HG02571 (cell line): ENCODE measurements at regions not wholly inside any gene's neighbourhood (a gene's known extent, or its start where the extent isn't known, plus 50 kb on each side); places are given as distances from the start of the nearest gene placed in this dataset.
"Not testable (repeated sequence)": the region's sequence is repeated elsewhere in the genome, so short reads cannot be mapped to it uniquely, and the experiment has no call there.

Experiments
- ATAC-seq: cut with Tn5 transposase; IDR thresholded peaks from one replicate; pipeline ENCODE4 v1.9.1; 2021; ENCODE audit warnings: mild to moderate bottlenecking, moderate library complexity; ENCODE audit not compliant: unreplicated experiment

- no peak for ATAC-seq
These were observed 139.5 kb downstream of the KCNRG start for GRCh38 chr13:50154697-50155096.

DNA sequence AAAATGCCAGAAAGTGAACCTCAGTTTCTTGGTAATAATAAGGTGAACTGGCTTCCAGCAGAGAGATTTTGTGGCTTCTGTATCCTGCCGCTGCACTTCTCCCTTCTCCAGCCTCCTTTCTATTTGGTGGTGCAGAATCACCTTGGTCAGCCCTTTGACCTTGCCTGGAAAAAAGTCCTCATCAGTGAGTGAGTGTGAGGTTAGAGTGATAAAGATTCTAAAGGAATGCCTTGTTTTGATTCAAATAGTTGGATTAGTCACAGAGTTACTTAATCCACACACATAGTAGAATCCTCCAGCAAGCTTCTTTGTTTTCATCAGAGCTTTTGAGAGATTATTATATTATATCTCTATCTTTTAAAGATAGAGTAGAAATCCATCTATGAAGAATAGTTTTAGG, 140.9 kb downstream of the KCNRG start:
- no peak for ATAC-seq

DNA sequence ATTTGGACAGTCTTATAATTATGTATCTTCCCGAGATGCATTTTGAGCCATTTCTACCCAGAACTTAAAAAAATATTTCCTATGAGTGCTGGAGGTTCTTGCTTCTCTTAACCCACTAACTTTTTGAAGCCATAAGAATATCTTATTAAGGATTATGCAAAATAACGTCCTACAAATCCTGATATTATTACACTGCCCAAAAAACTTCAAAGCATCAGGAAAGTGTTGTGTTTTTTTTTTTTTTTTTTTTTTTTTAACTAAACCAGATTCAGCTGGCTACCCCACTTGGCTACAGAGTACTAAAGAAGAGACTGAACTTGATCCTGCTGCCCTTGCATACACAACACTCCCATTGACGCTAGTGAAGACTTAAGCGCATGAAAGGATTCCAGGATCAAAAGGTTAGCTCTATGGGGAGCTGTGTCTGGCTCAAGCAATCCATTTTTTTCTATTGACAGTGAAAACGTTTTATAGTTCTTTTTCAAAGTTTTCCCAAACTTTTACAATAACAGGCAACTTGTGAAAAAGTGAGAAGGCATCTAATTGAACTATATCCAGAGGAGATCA, 141.4 kb downstream of the KCNRG start:
- ATAC-seq: no peak

DNA sequence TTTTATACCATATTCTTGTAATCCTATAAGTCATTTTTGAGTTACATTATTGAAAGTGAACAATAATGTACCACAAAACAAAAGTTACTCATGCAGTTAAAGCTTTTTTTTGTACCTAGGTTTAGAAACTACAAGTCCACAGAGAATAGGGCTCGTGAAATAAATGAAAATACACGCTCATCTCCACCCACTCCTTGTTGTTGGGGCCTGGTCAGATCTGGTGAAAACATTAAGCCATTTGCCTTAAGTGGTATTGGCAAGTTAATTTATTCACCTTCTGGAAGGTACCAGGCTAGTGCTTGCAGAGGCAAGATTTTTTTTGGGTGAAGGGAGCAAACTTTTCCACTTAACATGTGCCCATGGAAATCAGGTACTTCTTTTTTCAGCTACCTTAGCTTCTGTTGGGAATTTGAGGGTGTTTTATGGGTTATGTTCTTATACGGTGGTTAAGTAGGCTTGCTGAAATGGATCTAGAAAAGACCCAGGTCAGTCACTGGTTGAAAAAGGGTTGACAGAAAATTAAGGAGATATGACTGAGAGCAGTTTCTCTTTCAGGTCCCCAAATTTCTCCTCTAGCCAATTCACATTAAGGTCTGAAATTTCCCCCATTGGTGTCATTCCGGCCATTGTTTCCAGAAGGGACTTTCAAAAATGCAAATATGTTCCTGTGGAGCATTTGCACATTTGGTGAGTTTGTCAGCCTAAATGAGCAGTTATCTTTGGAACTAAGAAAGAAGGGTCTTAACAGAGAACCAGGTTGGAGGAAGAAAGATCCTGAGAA, 143.3 kb downstream of the KCNRG start:
- no peak for ATAC-seq

- ATAC-seq: no peak
These were observed 144.4 kb downstream of the KCNRG start for GRCh38 chr13:50159607-50160006.

DNA sequence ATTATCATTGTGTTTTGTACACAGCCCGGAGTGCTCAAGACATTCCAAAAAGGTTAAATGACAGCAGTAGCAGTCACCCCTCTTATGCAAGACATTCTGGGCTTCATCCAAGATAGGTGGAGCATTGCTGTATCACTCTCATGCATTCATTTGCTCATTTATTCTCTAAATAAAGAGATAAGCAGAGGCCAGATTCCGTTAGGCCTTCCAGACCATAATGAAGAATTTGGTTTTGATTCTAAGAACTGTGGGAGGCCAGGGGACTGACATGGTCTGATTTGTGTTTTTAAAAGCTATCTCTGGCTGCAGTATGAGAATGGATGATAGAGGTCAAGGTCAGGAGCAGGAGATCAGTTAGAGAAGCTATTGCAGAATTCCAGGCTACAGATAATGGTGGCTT, 145.8 kb downstream of the KCNRG start:
- ATAC-seq: no peak

- no peak for ATAC-seq
These were observed 146.8 kb downstream of the KCNRG start for GRCh38 chr13:50162001-50162400.

GRCh38 chr13:50162567-50162966, 147.3 kb downstream of the KCNRG start:
- no peak for ATAC-seq

GRCh38 chr13:50167224-50167947, 152.1 kb downstream of the KCNRG start:
- ATAC-seq: no peak

DNA sequence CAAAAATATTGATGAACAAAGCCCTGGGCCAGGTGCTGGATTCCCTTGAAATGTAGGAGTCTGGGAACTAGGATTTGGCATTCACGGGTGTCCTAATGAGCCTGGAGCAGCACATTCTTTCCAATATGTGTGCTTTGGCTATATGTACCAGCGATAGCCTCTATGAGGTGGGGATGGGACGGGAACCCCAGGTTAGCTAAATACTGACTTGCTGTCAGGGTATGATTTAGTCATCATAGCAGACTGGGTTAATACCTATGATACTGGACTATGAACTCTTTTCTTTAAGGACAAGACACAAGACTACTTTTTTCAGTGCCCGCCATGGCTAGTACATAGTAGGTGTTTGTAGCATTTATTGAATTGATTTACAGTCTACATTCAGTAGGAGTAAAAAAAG, 152.7 kb downstream of the KCNRG start:
- ATAC-seq: no peak

GRCh38 chr13:50168786-50169185, 153.5 kb downstream of the KCNRG start:
- ATAC-seq: no peak

- no peak for ATAC-seq
These were observed 155.3 kb downstream of the KCNRG start for GRCh38 chr13:50170447-50171037.

DNA sequence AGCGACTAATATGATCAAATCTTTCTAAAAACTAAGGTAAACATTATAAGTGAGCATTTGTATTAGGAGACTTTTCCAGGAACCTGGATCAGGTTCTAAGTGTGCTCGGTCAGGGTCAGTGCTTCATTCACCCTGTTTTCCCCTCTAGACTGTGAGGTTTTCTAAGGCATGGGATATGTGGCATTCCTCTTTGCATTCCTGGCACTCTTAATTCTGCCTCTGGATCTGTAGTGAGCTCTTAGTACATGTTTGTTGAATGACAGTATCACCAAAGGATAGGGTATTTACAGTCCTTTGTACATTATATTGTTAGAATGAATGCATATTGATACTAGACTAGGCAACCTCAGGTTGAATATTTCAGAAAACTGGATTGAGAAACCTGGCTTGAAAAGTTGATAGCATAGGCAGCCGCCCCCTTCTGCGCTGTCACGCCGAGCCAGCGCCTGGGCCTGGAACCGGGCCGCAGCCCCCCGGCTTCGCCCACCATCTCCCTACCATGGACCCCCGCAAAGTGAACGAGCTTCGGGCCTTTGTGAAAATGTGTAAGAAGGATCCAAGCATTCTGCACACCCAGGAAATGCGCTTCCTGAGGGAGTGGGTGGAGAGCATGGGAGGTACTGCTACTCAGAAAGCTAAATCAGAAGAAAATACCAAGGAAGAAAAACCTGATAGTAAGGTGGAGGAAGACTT, 156.5 kb downstream of the KCNRG start:
- ATAC-seq: no peak

- not testable (repeated sequence) for ATAC-seq
These were observed 157.8 kb downstream of the KCNRG start for GRCh38 chr13:50173045-50173444.

GRCh38 chr13:50174630-50175029, 159.4 kb downstream of the KCNRG start:
- no peak for ATAC-seq

DNA sequence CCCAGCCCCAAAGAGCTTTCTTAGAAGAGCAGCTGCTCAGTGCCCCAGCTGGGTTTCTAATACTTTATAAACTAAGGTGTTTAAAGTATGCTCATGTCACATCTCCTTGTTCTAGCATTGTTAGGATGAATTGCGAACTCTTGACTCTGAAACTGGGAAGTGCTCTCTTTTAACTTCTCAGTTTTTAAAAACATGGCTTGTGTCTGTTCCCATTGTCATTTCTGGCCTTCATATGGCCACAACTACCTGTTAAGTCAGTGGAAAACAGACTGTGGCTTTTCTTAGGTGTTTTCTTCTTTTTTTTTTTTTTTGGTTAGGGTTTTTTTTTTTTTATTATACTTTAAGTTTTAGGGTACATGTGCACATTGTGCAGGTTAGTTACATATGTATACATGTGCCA, 164.7 kb downstream of the KCNRG start:
- ATAC-seq: no peak

DNA sequence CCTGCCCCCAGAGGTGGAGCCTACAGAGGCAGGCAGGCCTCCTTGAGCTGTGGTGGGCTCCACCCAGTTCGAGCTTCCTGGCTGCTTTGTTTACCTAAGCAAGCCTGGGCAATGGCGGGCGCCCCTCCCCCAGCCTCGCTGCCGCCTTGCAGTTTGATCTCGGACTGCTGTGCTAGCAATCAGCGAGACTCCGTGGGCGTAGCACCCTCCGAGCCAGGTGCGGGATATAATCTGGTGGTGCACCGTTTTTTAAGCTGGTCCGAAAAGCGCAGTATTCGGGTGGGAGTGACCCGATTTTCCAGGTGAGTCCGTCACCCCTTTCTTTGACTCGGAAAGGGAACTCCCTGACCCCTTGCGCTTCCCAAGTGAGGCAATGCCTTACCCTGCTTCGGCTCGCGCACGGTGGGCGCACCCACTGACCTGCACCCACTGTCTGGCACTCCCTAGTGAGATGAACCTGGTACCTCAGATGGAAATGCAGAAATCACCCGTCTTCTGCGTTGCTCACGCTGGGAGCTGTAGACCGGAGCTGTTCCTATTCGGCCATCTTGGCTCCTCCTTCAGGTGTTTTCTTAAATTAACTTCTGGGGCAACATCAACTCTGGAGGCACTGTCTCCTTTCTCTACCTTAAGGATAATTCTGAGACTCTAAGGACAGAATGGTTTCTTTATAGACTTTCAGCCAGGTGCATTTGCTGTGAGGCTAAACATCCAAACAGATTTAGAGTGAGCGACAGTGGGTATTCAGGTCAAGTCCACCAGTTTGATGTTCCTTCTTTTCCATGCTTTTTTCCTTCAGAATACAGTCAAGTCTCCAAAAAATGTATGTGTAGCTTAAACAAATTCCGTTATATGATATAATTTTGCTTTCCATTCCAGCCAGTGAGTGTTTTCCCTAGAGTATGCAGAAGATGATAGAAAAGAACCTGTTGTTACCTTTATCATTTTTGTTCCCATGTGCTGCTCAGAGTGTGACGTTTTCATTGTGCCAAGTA, 170.8 kb downstream of the KCNRG start:
- ATAC-seq: not testable (repeated sequence)

GRCh38 chr13:50187352-50188029, 172.2 kb downstream of the KCNRG start:
- ATAC-seq: no peak

DNA sequence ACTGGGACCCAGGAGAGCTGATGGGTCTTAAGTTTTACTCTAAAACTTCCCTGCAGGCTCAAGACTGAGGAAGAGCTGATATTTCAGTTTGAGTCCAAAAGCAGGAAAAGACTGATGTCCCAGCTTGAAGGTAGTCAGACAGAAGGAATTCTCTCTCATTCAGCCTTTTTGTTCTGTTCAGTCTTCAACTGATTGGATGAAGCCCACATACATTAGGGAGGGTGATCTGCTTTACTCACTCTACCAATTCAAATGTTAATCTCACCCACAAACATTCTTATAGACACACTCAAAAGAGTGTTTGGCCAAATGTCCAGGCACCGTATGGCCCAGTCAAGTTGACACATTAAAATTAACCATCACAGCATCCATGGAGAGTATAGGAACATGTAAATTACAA, 173.5 kb downstream of the KCNRG start:
- no peak for ATAC-seq
